ENCODE measurements at regions not wholly inside any gene's neighbourhood (a gene's known extent, or its start where the extent isn't known, plus 50 kb on each side); places are given as distances from the start of the nearest gene placed in this dataset.

DNA sequence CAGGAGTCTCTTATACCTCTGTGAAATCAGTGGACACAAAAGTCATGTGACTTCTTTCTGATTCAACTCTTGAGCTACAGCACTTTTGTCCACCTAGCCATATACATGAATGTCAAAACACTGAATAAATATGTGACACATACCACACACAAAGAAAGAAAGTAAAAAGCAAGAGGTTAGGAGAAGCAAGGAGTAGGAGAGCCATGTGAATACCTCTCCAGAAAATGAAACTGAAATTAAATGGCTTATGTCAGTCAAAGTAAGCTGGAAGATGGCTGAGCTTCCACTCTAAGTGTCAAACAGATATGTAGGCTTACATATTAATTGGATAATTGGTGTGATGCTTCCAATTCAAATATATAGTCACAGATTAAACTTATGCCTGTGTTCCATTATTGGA lies 1050.5 kb downstream of the BCL11A start:
- H3K9me3 ChIP-seq (ENCODE audit: control extremely low read depth in 1 of 3, control insufficient read depth in 2 of 3, insufficient read depth in 1 of 3, low read length in 2 of 3), result peaks cover 0 to 3% (median 0%) of the 10 kb centered on the region in 3 donors
- ATAC-seq (ENCODE audit: low read depth), result no peak
- no peak for TF ChIP-seq EZH2 (IDR thresholded peaks at IDR 0.05; ENCODE audit: borderline replicate concordance, insufficient read depth, low read depth, low read length, poor library complexity, severe bottlenecking)
- TF ChIP-seq, protein P1, sequence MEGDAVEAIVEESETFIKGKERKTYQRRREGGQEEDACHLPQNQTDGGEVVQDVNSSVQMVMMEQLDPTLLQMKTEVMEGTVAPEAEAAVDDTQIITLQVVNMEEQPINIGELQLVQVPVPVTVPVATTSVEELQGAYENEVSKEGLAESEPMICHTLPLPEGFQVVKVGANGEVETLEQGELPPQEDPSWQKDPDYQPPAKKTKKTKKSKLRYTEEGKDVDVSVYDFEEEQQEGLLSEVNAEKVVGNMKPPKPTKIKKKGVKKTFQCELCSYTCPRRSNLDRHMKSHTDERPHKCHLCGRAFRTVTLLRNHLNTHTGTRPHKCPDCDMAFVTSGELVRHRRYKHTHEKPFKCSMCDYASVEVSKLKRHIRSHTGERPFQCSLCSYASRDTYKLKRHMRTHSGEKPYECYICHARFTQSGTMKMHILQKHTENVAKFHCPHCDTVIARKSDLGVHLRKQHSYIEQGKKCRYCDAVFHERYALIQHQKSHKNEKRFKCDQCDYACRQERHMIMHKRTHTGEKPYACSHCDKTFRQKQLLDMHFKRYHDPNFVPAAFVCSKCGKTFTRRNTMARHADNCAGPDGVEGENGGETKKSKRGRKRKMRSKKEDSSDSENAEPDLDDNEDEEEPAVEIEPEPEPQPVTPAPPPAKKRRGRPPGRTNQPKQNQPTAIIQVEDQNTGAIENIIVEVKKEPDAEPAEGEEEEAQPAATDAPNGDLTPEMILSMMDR (IDR thresholded peaks at IDR 0.05), result no peak
- intact Hi-C loops (cut with micrococcal nuclease), result no loop called here
- DNase-seq, result no peak
- no peaks in the 10 kb centered on the region for H3K27me3 ChIP-seq (replicated peaks in 1 of 4; ENCODE audit: control extremely low read depth in 1 of 4, control insufficient read depth in 3 of 4, insufficient read depth in 4 of 4, low read length in 3 of 4)
- no peak overlapping the region for H3K9ac ChIP-seq (ENCODE audit: low read length)
- H3K4me2 ChIP-seq (replicated peaks; ENCODE audit: low read depth, low read length, poor library complexity, severe bottlenecking), result no peak overlapping the region
- no peak overlapping the region for H2AFZ ChIP-seq (ENCODE audit: insufficient read depth, low read depth, low read length, poor library complexity, severe bottlenecking)
- H3K4me1 Mint-ChIP-seq, result peaks cover 3% of the 10 kb centered on the region
- H3K4me1 ChIP-seq (ENCODE audit: control insufficient read depth in 2 of 2, insufficient read depth in 2 of 2, low read length in 2 of 2), result no peaks in the 10 kb centered on the region
- H3K4me3 Mint-ChIP-seq, result no peak overlapping the region
- no peak overlapping the region for H3K27ac ChIP-seq (ENCODE audit: low read length in 2 of 2)
- ChIA-PET CTCF (no interaction called here), POLR2A (no interaction called here)
- H3K9me3 Mint-ChIP-seq (ENCODE audit: insufficient read depth), result peaks cover 4% of the 10 kb centered on the region
- H3K4me3 ChIP-seq (ENCODE audit: control extremely low read depth in 1 of 5, extremely low read depth in 1 of 5, insufficient read depth in 1 of 5, low read depth in 2 of 5, low read length in 4 of 5), result no peak overlapping the region
- no peaks in the 10 kb centered on the region for H3K36me3 ChIP-seq (replicated peaks in 1 of 2; ENCODE audit: control extremely low read depth in 1 of 2, control insufficient read depth in 1 of 2, extremely low read depth in 1 of 2, insufficient read depth in 2 of 2, low read length in 1 of 2)
- no peaks in the 10 kb centered on the region for H4K20me1 ChIP-seq (ENCODE audit: control insufficient read depth, insufficient read depth, low read length, poor library complexity, severe bottlenecking)
- H3K27me3 Mint-ChIP-seq, result peaks cover 17% of the 10 kb centered on the region
- no peak overlapping the region for H3K27ac Mint-ChIP-seq
- H3K79me2 ChIP-seq (ENCODE audit: control insufficient read depth, insufficient read depth, low read length), result no peaks in the 10 kb centered on the region

DNA sequence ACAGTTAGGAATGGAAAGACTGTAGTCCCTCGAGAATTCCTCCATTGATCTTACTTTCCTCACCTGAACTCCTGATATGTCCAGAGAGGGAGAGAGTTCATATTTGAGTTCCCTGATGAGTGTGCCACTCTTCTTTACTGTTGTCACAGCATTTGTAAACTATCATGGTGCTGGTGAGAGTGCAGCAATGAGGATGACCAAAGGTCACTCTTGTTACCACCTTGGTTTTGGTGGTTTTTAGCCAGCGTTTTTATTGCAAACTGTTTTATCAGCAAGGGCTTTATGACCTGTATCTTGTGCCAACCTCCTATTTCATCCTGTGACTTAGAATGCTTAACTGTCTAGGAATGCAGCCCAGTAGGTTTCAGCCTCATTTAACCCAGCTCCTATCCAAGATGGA lies 1062.5 kb downstream of the BCL11A start:
- peaks cover 0 to 11% (median 9%) of the 10 kb centered on the region in 3 donors for H3K9me3 ChIP-seq (ENCODE audit: control extremely low read depth in 1 of 3, control insufficient read depth in 2 of 3, insufficient read depth in 1 of 3, low read length in 2 of 3)
- ChIA-PET POLR2A (no interaction called here), CTCF (no interaction called here)
- no peak overlapping the region for H3K9ac ChIP-seq (ENCODE audit: low read length)
- no peak overlapping the region for H3K4me3 ChIP-seq (ENCODE audit: control extremely low read depth in 1 of 5, extremely low read depth in 1 of 5, insufficient read depth in 1 of 5, low read depth in 2 of 5, low read length in 4 of 5)
- H3K27ac Mint-ChIP-seq, result no peak overlapping the region
- H2AFZ ChIP-seq (ENCODE audit: insufficient read depth, low read depth, low read length, poor library complexity, severe bottlenecking), result no peak overlapping the region
- TF ChIP-seq EZH2 (IDR thresholded peaks at IDR 0.05; ENCODE audit: borderline replicate concordance, insufficient read depth, low read depth, low read length, poor library complexity, severe bottlenecking), result no peak
- TF ChIP-seq, protein P1 (IDR thresholded peaks at IDR 0.05), result no peak
- H3K9me3 Mint-ChIP-seq (ENCODE audit: insufficient read depth), result peaks cover 9% of the 10 kb centered on the region
- no peaks in the 10 kb centered on the region for H4K20me1 ChIP-seq (ENCODE audit: control insufficient read depth, insufficient read depth, low read length, poor library complexity, severe bottlenecking)
- H3K27ac ChIP-seq (ENCODE audit: low read length in 2 of 2), result no peak overlapping the region
- H3K4me1 Mint-ChIP-seq, result no peaks in the 10 kb centered on the region
- WGBS (ENCODE audit: insufficient coverage), result 100% methylated on average over 1 of the region's 2 CpGs
- no peaks in the 10 kb centered on the region for H3K27me3 ChIP-seq (replicated peaks in 1 of 4; ENCODE audit: control extremely low read depth in 1 of 4, control insufficient read depth in 3 of 4, insufficient read depth in 4 of 4, low read length in 3 of 4)
- intact Hi-C loops (cut with micrococcal nuclease), result no loop called here
- H3K4me2 ChIP-seq (replicated peaks; ENCODE audit: low read depth, low read length, poor library complexity, severe bottlenecking), result no peak overlapping the region
- no peaks in the 10 kb centered on the region for H3K36me3 ChIP-seq (replicated peaks in 1 of 2; ENCODE audit: control extremely low read depth in 1 of 2, control insufficient read depth in 1 of 2, extremely low read depth in 1 of 2, insufficient read depth in 2 of 2, low read length in 1 of 2)
- H3K79me2 ChIP-seq (ENCODE audit: control insufficient read depth, insufficient read depth, low read length), result no peaks in the 10 kb centered on the region
- no peak overlapping the region for H3K4me3 Mint-ChIP-seq
- peaks cover 3% of the 10 kb centered on the region for H3K27me3 Mint-ChIP-seq
- ATAC-seq (ENCODE audit: low read depth) (no peak), DNase-seq (no peak)
- H3K4me1 ChIP-seq (ENCODE audit: control insufficient read depth in 2 of 2, insufficient read depth in 2 of 2, low read length in 2 of 2), result no peaks in the 10 kb centered on the region
